GM19397 (cell line): ENCODE measurements at regions not wholly inside any gene's neighbourhood (a gene's known extent, or its start where the extent isn't known, plus 50 kb on each side); places are given as distances from the start of the nearest gene placed in this dataset.

Experiments
- ATAC-seq: cut with Tn5 transposase; IDR thresholded peaks from one replicate; pipeline ENCODE4 v1.9.1; 2021; ENCODE audit warnings: mild to moderate bottlenecking, moderate library complexity; ENCODE audit not compliant: unreplicated experiment

- ATAC-seq: no peak
These were observed 195.9 kb upstream of the PMFBP1 start for GRCh38 chr16:72367851-72368250.

GRCh38 chr16:72362973-72363372, 191.0 kb upstream of the PMFBP1 start:
- ATAC-seq: no peak

- ATAC-seq: no peak
These were observed 190.5 kb upstream of the PMFBP1 start for GRCh38 chr16:72362476-72362875.

- no peak for ATAC-seq
These were observed 186.0 kb upstream of the PMFBP1 start for GRCh38 chr16:72357910-72358309.

- ATAC-seq: no peak
These were observed 183.6 kb upstream of the PMFBP1 start for GRCh38 chr16:72355561-72355960.

GRCh38 chr16:72349719-72350118, 177.8 kb upstream of the PMFBP1 start:
- no peak for ATAC-seq

- no peak for ATAC-seq
These were observed 161.0 kb upstream of the PMFBP1 start for GRCh38 chr16:72332926-72333325.

GRCh38 chr16:72324578-72324977, 152.6 kb upstream of the PMFBP1 start:
- ATAC-seq: no peak

- no peak for ATAC-seq
These were observed 145.5 kb upstream of the PMFBP1 start for GRCh38 chr16:72317446-72317845.

- ATAC-seq: no peak
These were observed 141.9 kb upstream of the PMFBP1 start for GRCh38 chr16:72313903-72314302.

- no peak for ATAC-seq
These were observed 140.9 kb upstream of the PMFBP1 start for GRCh38 chr16:72312828-72313227.

GRCh38 chr16:72311426-72311825, 139.5 kb upstream of the PMFBP1 start:
- ATAC-seq: no peak

- ATAC-seq: no peak
These were observed 137.0 kb upstream of the PMFBP1 start for GRCh38 chr16:72309001-72309400.

- ATAC-seq: no peak
These were observed 136.4 kb upstream of the PMFBP1 start for GRCh38 chr16:72308396-72308795.

GRCh38 chr16:72302332-72302731, 130.4 kb upstream of the PMFBP1 start:
- no peak for ATAC-seq

- no peak for ATAC-seq
These were observed 129.7 kb upstream of the PMFBP1 start for GRCh38 chr16:72301523-72302236.

- no peak for ATAC-seq
These were observed 128.9 kb upstream of the PMFBP1 start for GRCh38 chr16:72300892-72301291.

GRCh38 chr16:72299684-72300243, 127.8 kb upstream of the PMFBP1 start:
- ATAC-seq: no peak

- no peak for ATAC-seq
These were observed 127.0 kb upstream of the PMFBP1 start for GRCh38 chr16:72298961-72299360.

- ATAC-seq: no peak
These were observed 124.0 kb upstream of the PMFBP1 start for GRCh38 chr16:72295914-72296313.

- no peak for ATAC-seq
These were observed 119.6 kb upstream of the PMFBP1 start for GRCh38 chr16:72291531-72291981.

- ATAC-seq: no peak
These were observed 119.2 kb upstream of the PMFBP1 start for GRCh38 chr16:72291121-72291520.

GRCh38 chr16:72287649-72288048, 115.7 kb upstream of the PMFBP1 start:
- ATAC-seq: no peak
